ENCODE measurements at regions not wholly inside any gene's neighbourhood (a gene's known extent, or its start where the extent isn't known, plus 50 kb on each side); places are given as distances from the start of the nearest gene placed in this dataset.

DNA sequence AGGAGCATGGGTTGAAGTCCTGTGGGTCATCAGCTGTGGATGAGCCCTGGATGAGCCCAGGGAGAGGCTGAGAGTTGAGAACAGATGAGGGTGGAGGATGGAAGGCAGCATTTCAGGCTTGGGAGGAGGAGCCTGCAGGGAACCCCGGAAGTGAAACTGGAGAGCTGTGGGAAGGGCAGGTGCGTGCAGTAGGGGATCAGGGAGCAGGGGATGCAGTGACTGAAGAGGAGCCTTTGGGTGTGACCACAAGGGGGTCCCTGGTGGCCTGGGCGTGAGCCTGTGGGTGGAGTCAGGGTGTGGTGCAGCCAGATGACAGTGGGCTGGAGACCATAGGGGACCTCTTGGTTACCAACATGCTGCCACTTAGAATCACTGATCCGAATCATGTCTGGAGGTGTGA, 115.5 kb downstream of the PAPOLA start:
- no peak for DNase-seq (ENCODE audit: low read depth)

DNA sequence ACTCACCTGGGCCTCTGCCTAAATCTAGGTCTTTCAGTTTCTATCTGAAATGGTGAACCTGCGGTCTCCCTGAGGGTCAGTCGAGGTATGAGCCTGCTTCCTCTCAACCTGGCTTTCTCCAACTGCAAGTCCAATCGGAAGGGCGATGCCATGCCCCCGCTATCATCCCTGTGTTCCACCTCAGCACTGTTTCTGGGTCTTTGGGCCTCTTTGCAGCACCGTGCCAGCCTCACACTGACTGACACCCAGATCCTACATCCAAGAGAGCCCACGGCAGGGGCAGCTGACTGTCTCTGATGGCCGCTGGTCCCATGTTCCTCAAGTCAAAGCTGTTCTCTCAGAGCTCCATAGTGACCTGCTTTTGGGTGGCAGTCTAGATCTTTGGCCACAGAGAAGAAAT, 120.7 kb downstream of the PAPOLA start:
- DNase-seq (ENCODE audit: low read depth): no peak

DNA sequence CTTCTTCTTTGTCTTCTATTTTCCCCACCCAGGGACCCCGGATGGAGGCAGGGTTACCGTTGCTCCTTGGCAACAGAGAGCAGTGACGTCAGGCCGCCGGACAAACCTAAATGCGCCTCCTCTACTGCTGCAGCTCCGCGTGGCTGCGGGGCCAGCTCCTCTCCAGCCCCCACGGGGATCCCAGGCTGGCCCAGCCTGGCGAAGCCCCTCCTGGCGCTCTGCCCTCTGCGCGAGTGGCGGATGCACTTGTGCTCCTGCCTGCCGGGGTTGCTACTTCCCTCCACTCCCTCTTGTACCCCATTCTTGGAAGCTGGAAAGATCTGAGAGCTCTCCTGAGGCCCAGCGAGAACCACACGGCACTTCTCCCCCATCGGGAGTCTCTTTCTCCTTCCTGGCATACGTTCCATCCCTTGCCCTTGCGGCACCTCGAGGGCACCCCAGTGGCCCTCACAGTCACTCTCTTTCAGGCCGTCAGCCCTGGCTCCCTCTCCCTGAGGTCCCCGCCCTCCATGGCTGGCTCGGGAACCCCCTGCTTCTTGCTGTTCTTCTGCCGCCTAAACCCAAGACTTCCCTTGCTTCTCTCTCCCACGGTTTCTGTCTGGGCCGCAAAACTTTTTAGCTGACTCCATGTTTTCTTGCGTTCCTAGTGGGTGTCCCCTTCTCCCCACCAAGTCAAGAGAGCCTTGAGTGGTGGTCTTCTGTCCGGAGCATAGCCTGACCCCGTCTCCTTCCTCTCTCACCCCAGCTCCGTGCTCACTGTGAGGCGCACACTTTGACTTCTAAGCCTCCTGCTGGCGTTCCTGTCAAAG, 121.7 kb downstream of the PAPOLA start:
- no peak for DNase-seq (ENCODE audit: low read depth)

DNA sequence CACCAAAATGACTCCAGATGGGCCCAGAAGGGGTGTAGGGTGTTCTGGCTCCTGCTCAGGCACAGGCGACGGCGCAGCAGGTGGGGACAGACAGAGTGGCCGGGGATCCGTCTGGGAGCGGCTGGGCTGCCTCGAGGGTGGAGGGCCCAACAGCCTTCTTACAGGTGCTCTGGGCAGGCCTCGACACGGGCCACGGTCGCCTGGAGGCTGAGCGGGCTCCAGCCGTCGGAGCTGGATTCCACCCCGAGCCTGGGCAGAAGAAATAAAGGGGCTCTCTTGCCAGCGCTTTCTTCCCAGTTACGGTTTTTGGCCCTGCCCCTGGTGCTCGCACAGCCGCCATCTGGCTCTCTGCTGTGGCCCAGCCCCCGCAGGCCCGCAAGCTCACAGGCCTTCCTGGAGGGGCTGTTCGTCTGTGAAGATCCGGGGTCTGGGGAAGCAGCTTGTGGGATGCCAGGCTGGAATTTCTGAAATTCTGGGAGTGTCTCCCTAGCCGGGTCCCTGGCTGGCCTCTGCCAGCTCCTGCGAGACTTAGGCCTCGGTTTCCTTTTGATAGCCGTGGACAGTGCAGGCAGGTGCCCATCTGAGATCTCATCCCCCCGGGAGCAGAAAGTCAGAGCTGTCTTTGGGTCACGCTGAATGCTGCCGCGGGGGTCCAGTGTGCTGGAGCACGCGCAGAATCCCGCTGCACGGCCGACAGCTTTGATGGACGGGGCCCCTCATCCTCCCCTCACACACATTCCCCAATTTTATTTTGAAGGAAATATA, 122.7 kb downstream of the PAPOLA start:
- DNase-seq (ENCODE audit: low read depth): no peak

- DNase-seq (ENCODE audit: low read depth): no peak
These were observed 123.3 kb downstream of the PAPOLA start for GRCh38 chr14:96625426-96625985.

GRCh38 chr14:96626121-96626768, 124.1 kb downstream of the PAPOLA start:
- DNase-seq (ENCODE audit: low read depth): no peak

- no peak for DNase-seq (ENCODE audit: low read depth)
These were observed 124.7 kb downstream of the PAPOLA start for GRCh38 chr14:96626916-96627315.

GRCh38 chr14:96627386-96627785, 125.2 kb downstream of the PAPOLA start:
- no peak for DNase-seq (ENCODE audit: low read depth)

DNA sequence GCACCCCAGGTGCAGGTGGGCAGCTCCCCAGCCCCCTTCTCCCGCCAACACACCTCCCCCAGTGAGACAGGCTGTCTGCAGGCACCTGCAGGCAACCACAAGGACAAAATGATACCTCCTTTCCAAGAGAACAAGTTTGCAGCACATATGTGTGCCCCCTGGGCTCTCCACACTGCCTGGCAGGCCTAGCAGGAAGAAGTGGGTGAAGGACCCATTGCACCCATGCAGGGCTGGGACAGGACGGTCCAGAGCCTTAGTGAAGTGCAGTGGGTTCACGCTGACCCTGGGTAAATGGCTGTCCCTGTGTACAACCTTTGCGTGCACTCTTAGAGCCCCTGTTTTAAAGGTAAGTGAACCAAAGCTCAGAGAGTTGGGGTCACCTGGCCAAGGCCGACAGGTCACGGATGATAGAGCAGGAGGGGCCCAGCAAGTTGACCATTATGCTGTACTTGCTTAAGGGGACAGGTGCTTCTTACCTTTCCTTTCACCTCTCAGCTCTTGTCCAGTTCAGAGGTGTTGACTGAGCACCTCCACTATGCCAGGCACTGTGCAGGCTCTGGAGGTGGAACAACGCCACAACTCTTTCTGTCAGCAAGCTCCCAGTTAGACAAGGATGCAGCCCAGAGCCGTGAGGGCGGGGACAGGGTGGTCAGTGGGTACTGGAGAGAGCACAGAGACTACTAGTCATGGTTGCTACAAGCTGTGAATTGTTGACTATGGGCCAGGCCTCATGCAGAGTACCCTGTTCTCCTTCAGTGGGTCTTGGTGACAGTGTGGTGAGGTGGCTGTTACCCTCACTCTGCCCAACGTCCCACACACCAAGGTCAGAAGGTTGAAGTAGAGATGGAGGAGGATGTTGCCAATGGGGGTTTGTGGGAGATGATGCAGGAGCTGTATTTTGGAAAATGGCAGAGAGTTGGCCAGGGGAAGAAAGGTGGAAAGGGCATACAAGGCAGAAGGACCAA, 125.9 kb downstream of the PAPOLA start:
- no peak for DNase-seq (ENCODE audit: low read depth)

- no peak for DNase-seq (ENCODE audit: low read depth)
These were observed 126.9 kb downstream of the PAPOLA start for GRCh38 chr14:96629082-96629481.

DNA sequence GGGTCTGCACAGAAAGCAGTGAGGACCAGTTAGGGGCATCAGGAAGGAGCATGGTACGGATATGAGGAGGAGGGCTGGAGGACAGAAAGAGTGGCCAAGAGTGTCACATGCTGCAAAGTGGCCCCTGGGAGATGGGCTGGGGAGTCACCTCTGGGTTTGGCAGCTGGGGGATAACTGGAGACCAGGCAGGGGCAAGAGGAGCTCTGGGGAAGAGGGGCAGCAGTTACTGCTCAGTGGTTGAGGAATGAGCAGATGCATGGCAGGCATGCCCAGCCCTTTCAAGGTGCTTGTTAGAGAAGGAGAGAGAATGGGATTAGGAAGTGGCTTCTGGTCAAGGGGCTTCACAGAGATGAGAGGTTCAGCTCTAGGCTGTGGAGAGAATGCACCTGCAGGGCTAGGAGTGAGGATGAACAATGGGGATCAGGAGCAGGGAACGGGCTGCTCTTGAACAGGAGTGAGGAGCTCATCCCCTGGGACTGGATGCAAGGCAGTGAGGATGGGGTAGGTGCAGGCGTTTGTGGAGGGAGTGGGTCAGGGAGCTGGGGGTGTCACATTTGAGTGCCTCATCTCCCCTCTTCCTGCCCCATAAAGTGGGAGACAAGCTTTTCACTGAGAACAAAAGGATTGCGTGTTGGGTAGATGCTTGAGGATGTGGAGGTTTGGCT, 127.5 kb downstream of the PAPOLA start:
- no peak for DNase-seq (ENCODE audit: low read depth)

DNA sequence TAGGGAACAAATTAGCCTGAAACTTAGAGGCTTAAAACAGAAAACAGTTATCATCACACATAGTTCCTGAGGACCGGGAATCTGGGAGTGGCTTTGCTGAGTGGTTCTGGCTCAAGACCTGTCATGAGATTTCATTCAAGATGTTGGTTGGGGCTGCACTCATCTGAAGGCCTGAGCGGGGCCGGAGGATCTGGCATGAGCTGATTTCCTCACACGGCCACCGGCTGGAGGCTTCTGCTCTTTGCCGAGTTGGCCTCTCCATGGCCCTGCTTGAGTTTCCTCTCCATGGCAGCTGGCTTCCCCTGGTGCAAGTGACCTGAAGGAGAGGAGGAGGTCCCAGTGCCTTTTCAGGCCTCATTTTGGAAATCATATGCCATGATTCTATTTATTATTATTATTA, 128.1 kb downstream of the PAPOLA start:
- no peak for DNase-seq (ENCODE audit: low read depth)

GRCh38 chr14:96631030-96631429, 128.8 kb downstream of the PAPOLA start:
- DNase-seq (ENCODE audit: low read depth): no peak

DNA sequence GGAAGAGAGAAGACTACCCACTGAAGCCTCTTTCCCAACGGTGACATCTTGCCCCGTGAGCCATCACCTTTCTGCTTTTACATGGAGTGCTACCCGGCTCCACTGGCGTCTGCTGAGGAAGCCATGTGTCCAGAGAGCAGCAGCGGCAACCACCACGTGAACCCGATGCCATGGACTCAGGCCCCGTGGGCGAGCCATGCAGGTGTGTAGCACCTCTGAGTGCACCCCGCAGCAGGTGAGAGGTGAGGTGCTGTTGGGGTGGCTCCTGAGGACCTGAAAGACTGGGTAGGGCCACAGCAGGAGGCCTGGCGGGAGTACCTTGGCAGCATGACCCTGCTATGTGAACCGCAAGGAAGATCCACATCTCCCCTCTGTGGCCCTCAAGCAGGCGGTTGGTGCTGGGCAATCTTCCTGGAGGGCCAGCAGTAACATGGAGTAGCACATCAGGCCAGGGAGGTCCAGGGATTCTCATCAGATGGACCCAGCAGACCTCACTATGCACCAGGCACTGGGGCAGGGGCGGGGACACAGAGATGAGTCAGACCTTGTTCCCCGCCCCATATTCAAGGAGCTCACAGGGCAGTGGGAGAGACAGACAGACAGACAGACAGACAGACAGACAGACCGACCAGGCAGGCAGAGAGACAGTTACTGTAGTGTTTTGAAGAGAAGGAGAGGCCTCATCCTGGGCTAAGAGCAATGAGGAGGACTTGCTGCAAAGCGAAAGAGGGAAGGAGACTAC, 129.6 kb downstream of the PAPOLA start:
- DNase-seq (ENCODE audit: low read depth): no peak

- no peak for DNase-seq (ENCODE audit: low read depth)
These were observed 130.2 kb downstream of the PAPOLA start for GRCh38 chr14:96632363-96632758.

DNA sequence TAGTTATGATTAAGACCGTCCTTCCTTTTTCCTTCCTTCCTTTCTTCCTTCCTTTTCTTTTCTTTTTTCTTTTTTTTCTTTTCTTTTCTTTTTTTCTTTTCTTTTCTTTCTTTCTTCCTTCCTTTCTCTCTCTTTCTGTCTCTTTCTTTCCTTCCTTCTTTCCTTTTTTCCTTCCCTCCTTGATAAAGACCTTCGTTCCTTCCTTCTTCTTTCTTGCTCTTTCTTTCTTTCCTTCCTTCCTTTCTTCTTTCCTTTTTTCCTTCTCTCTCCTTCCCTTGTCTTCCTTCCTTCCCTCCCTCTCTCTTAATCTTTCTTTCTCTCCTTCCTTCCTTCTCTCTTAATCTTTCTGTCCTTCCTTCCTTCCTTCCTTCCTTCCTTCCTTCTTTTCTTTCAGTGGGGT, 130.9 kb downstream of the PAPOLA start:
- no peak for DNase-seq (ENCODE audit: low read depth)

DNA sequence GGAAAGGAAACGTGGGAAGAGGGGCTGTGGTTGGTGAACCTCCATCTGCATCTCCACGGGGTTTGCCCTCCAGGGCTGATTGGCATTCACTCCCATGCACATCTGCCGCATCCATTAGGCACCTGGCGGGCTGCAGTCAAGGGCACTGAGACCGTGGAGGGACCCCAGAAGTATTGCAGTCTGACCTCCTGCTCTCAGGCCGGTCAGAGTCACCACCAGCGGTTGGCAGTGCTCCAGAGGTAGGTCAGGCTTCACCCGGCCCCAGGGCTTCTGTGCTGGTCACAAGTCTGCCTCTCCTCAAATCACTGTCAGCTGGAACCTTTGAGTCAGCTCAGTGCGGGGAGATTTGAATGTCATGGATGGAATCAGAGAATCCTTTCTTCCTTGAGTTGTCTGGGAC, 132.3 kb downstream of the PAPOLA start:
- no peak for DNase-seq (ENCODE audit: low read depth)

DNA sequence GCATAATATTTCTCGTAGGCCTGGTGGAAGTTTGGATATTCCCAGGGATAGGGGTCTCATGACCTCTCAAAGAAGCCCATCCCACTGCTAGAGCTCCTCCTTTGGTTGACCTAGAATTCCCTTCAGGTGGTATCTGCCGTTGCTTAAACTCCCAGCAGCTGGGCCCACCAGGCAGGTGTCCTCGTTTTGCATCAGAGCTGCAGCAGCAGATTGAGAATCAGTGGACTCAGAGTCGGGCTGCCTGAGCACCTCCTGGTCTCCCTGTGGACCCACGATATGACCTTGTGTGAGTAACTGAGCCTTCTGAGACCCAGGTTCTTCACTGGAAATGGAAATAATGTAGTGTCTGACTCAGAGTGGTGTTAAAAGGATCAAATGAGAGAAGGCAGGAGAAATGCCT, 132.7 kb downstream of the PAPOLA start:
- DNase-seq (ENCODE audit: low read depth): no peak

DNA sequence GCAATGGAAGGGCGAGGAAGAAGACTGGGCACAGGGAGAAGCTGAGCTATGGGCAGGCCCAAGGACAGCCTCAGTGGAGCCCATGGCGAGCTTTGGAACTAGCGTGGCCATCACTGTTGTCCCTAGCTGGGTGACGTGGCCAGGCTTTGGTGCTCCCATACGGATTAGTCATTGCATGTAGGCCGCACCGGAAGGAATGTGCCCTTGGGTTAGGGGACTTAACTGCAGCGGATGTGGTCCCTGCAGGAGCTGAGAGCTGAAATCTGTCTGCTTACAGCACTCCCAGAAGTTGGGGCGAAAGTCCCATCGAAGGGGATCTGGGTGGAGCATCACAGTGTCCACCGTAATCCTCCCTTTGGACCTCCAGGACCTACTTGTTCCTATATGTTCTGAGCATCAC, 133.7 kb downstream of the PAPOLA start:
- no peak for DNase-seq (ENCODE audit: low read depth)

DNA sequence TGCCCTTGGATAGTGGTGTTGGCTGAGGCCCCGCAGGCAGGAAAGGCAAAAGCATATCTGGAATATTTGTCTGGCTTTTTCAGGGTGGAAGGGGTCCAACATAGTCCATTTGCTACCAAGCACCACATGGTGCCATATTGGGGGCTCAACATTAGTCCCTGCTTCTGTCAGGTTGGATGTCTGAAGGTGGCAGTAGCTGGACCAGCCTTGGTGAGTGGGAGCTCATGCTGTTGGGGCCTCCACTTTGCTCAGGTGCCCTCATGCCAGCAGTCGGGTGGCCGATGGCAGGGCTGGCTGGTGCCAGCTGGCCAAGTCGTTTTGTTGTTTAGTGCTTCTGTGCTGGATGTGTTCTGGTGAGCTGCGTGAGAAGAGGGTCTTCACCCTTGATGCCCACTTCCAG, 135.3 kb downstream of the PAPOLA start:
- DNase-seq (ENCODE audit: low read depth): no peak

All from stimulated activated CD8-positive, alpha-beta memory T cell treated with anti-CD3 and anti-CD28 coated beads, Interleukin-12 subunit alpha, Interleukin-12 subunit beta, amount 100 ng/mL, for 1 hour (primary cell).